ENCODE measurements at regions not wholly inside any gene's neighbourhood (a gene's known extent, or its start where the extent isn't known, plus 50 kb on each side); places are given as distances from the start of the nearest gene placed in this dataset.
A peak's percentile ranks its signal among the peaks of the same experiment; 100 is the strongest.

- no peaks in the 10 kb centered on the region for H3K9me3 Mint-ChIP-seq (ENCODE audit: unreplicated experiment)
- no peaks in the 10 kb centered on the region for H3K36me3 Mint-ChIP-seq (ENCODE audit: low read depth, unreplicated experiment)
- H3K4me1 Mint-ChIP-seq (ENCODE audit: low read depth, unreplicated experiment), result peaks cover 26% of the 10 kb centered on the region
- H3K79me2 ChIP-seq (ENCODE audit: insufficient read depth, low read length), result no peaks in the 10 kb centered on the region
- H3K27me3 Mint-ChIP-seq (ENCODE audit: low read depth, unreplicated experiment), result no peaks in the 10 kb centered on the region
- H3K27ac ChIP-seq (ENCODE audit: low read depth, low read length), result no peak overlapping the region
- H3K4me1 ChIP-seq (ENCODE audit: insufficient read depth, low read length), result no peaks in the 10 kb centered on the region
- TF ChIP-seq CTCF (IDR thresholded peaks at IDR 0.05; ENCODE audit: insufficient read depth, low read depth, low read length), result no peak
- no peak for TF ChIP-seq EZH2 (IDR thresholded peaks at IDR 0.05; ENCODE audit: insufficient read depth, low read length)
- no peaks in the 10 kb centered on the region for H3K9me3 ChIP-seq (ENCODE audit: insufficient read depth, low read depth, low read length)
- H3K4me3 ChIP-seq (ENCODE audit: insufficient read depth, low read depth, low read length), result no peak overlapping the region
- H3K9ac ChIP-seq (ENCODE audit: low read length), result no peak overlapping the region
- H3K36me3 ChIP-seq (ENCODE audit: insufficient read depth, low read length), result no peaks in the 10 kb centered on the region
- FAIRE-seq, result no peak
- H3K4me3 Mint-ChIP-seq (ENCODE audit: unreplicated experiment), result no peak overlapping the region
- H3K27me3 ChIP-seq (ENCODE audit: insufficient read depth, low read length), result no peaks in the 10 kb centered on the region
- no peak overlapping the region for H2AFZ ChIP-seq (ENCODE audit: low read depth, low read length)
- no peaks in the 10 kb centered on the region for H4K20me1 ChIP-seq (ENCODE audit: insufficient read depth, low read length)
- no peak overlapping the region for H3K27ac Mint-ChIP-seq (ENCODE audit: unreplicated experiment)
- DNase-seq (ENCODE audit: low read depth), result no peak
- H3K4me2 ChIP-seq (ENCODE audit: low read length), result no peak overlapping the region
Observed at GRCh38 chr5:38638656-38639055, 82.2 kb upstream of the LIFR start.

GRCh38 chr5:38639377-38640358 lies 83.2 kb upstream of the LIFR start:
- no peak overlapping the region for H3K27ac ChIP-seq (ENCODE audit: low read depth, low read length)
- FAIRE-seq, result no peak
- H4K20me1 ChIP-seq (ENCODE audit: insufficient read depth, low read length), result no peaks in the 10 kb centered on the region
- no peaks in the 10 kb centered on the region for H3K4me1 ChIP-seq (ENCODE audit: insufficient read depth, low read length)
- H3K4me2 ChIP-seq (ENCODE audit: low read length), result no peak overlapping the region
- H3K4me1 Mint-ChIP-seq (ENCODE audit: low read depth, unreplicated experiment), result peaks cover 26% of the 10 kb centered on the region
- no peaks in the 10 kb centered on the region for H3K36me3 ChIP-seq (ENCODE audit: insufficient read depth, low read length)
- H3K27ac Mint-ChIP-seq (ENCODE audit: unreplicated experiment), result no peak overlapping the region
- H3K27me3 Mint-ChIP-seq (ENCODE audit: low read depth, unreplicated experiment), result peaks cover 3% of the 10 kb centered on the region
- peak; percentile 44 for DNase-seq (ENCODE audit: low read depth)
- no peak overlapping the region for H2AFZ ChIP-seq (ENCODE audit: low read depth, low read length)
- no peak overlapping the region for H3K9ac ChIP-seq (ENCODE audit: low read length)
- H3K4me3 ChIP-seq (ENCODE audit: insufficient read depth, low read depth, low read length), result no peak overlapping the region
- H3K4me3 Mint-ChIP-seq (ENCODE audit: unreplicated experiment), result no peak overlapping the region
- H3K9me3 Mint-ChIP-seq (ENCODE audit: unreplicated experiment), result peaks cover 4% of the 10 kb centered on the region
- H3K27me3 ChIP-seq (ENCODE audit: insufficient read depth, low read length), result no peaks in the 10 kb centered on the region
- no peaks in the 10 kb centered on the region for H3K36me3 Mint-ChIP-seq (ENCODE audit: low read depth, unreplicated experiment)
- no peaks in the 10 kb centered on the region for H3K79me2 ChIP-seq (ENCODE audit: insufficient read depth, low read length)
- TF ChIP-seq EZH2 (IDR thresholded peaks at IDR 0.05; ENCODE audit: insufficient read depth, low read length), result no peak
- no peak for TF ChIP-seq CTCF (IDR thresholded peaks at IDR 0.05; ENCODE audit: insufficient read depth, low read depth, low read length)
- H3K9me3 ChIP-seq (ENCODE audit: insufficient read depth, low read depth, low read length), result no peaks in the 10 kb centered on the region

GRCh38 chr5:38641003-38641402 lies 84.6 kb upstream of the LIFR start:
- Histone ChIP-seq H3K9ac (ENCODE audit: low read length) (no peak overlapping the region), H3K79me2 (ENCODE audit: insufficient read depth, low read length) (no peaks in the 10 kb centered on the region), H3K4me1 (ENCODE audit: insufficient read depth, low read length) (no peaks in the 10 kb centered on the region), H3K9me3 (ENCODE audit: insufficient read depth, low read depth, low read length) (no peaks in the 10 kb centered on the region), H3K36me3 (ENCODE audit: insufficient read depth, low read length) (no peaks in the 10 kb centered on the region), H3K27me3 (ENCODE audit: insufficient read depth, low read length) (no peaks in the 10 kb centered on the region), H4K20me1 (ENCODE audit: insufficient read depth, low read length) (no peaks in the 10 kb centered on the region), H3K4me3 (ENCODE audit: insufficient read depth, low read depth, low read length) (no peak overlapping the region), H3K27ac (ENCODE audit: low read depth, low read length) (no peak overlapping the region), H2AFZ (ENCODE audit: low read depth, low read length) (no peak overlapping the region), H3K4me2 (ENCODE audit: low read length) (no peak overlapping the region)
- H3K36me3 Mint-ChIP-seq (ENCODE audit: low read depth, unreplicated experiment), result no peaks in the 10 kb centered on the region
- DNase-seq (ENCODE audit: low read depth) (peak; percentile 33), FAIRE-seq (no peak)
- peak overlapping the region; percentile 2 for H3K27ac Mint-ChIP-seq (ENCODE audit: unreplicated experiment)
- no peak overlapping the region for H3K4me3 Mint-ChIP-seq (ENCODE audit: unreplicated experiment)
- peaks cover 7% of the 10 kb centered on the region for H3K9me3 Mint-ChIP-seq (ENCODE audit: unreplicated experiment)
- H3K4me1 Mint-ChIP-seq (ENCODE audit: low read depth, unreplicated experiment), result peaks cover 26% of the 10 kb centered on the region
- TF ChIP-seq EZH2 (IDR thresholded peaks at IDR 0.05; ENCODE audit: insufficient read depth, low read length), result no peak
- TF ChIP-seq CTCF (IDR thresholded peaks at IDR 0.05; ENCODE audit: insufficient read depth, low read depth, low read length), result no peak
- H3K27me3 Mint-ChIP-seq (ENCODE audit: low read depth, unreplicated experiment), result peaks cover 3% of the 10 kb centered on the region

Data from astrocyte (in vitro differentiated cells and primary cell).